ENCODE measurements at regions not wholly inside any gene's neighbourhood (a gene's known extent, or its start where the extent isn't known, plus 50 kb on each side); places are given as distances from the start of the nearest gene placed in this dataset.

DNA sequence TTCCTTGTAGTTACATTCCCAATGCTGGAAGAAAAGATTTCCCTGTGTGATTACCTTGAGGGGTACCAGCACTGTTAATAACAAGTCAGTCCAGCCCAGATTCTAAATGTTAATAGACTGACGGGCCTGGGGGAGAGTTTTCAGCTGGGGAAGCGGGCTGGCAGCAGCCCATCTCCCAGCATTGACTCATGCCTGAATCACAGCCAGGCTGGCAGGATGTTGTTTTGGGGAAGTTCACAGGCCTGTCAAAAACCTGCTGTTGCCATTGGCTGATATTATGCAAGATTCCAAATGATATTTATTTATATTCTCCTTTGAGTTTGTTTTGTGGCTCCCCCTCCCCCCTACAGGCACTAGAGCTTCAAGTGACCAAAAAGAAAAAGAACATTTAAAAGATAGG lies 213.9 kb upstream of the CNR1 start:
- H3K27ac Mint-ChIP-seq (ENCODE audit: unreplicated experiment): no peak overlapping the region
- TF ChIP-seq, protein P1, sequence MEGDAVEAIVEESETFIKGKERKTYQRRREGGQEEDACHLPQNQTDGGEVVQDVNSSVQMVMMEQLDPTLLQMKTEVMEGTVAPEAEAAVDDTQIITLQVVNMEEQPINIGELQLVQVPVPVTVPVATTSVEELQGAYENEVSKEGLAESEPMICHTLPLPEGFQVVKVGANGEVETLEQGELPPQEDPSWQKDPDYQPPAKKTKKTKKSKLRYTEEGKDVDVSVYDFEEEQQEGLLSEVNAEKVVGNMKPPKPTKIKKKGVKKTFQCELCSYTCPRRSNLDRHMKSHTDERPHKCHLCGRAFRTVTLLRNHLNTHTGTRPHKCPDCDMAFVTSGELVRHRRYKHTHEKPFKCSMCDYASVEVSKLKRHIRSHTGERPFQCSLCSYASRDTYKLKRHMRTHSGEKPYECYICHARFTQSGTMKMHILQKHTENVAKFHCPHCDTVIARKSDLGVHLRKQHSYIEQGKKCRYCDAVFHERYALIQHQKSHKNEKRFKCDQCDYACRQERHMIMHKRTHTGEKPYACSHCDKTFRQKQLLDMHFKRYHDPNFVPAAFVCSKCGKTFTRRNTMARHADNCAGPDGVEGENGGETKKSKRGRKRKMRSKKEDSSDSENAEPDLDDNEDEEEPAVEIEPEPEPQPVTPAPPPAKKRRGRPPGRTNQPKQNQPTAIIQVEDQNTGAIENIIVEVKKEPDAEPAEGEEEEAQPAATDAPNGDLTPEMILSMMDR (IDR thresholded peaks at IDR 0.05; ENCODE audit: insufficient read depth in 1 of 2, low read depth in 1 of 2, low read length in 1 of 2, severe bottlenecking in 1 of 2, unreplicated experiment in 1 of 2): no peak
- ChIA-PET POLR2A (no interaction called here), CTCF (no interaction called here)
- intact Hi-C loops (cut with micrococcal nuclease; ENCODE audit: unreplicated experiment): no loop called here
- no peak overlapping the region for H3K4me3 Mint-ChIP-seq (ENCODE audit: unreplicated experiment)
- no TSS peak for BruUV-seq (replicated peaks)
- 0 out of 2 replicates have a peak, but pooled peaks cover 3% of the 10 kb centered on the region for H3K4me1 ChIP-seq
- H3K36me3 Mint-ChIP-seq (ENCODE audit: insufficient read depth, unreplicated experiment): no peaks in the 10 kb centered on the region
- H3K27me3 ChIP-seq (replicated peaks; ENCODE audit: control insufficient read depth, insufficient read depth, low read length): peaks cover 1% of the 10 kb centered on the region
- DNase-seq: no peak
- no peak overlapping the region for H3K4me3 ChIP-seq (ENCODE audit: low read depth, low read length)
- no peaks in the 10 kb centered on the region for H3K4me1 Mint-ChIP-seq (ENCODE audit: low read depth, unreplicated experiment)
- H3K27me3 Mint-ChIP-seq (ENCODE audit: insufficient read depth, unreplicated experiment): peaks cover 8% of the 10 kb centered on the region
- H3K9me3 ChIP-seq: no peaks in the 10 kb centered on the region
- H3K9me3 Mint-ChIP-seq (ENCODE audit: unreplicated experiment): no peaks in the 10 kb centered on the region
- no peaks in the 10 kb centered on the region for H3K36me3 ChIP-seq (ENCODE audit: control insufficient read depth, insufficient read depth, low read length)

DNA sequence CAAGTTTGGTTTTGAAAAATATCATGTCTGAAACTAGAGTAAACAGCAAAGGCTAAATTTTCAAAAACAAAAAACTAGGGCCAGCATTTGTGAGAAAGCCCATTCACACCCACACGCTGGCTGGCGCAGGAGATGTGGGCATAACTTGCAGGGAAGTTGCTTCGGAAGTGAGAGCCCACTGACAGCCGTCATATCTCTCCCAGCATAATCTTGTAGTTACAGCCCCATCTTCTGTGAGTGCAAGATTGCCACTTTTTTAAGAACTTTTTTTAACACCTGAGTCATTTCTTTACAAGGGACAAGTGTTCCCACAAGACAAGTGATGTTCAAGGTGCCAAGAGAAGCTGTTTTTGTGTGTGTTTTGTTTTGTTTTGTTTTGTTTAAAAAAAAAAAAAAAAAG lies 212.5 kb upstream of the CNR1 start:
- DNase-seq: no peak
- no peaks in the 10 kb centered on the region for H3K9me3 ChIP-seq
- intact Hi-C loops (cut with micrococcal nuclease; ENCODE audit: unreplicated experiment): no loop called here
- Mint-ChIP-seq H3K4me1 (ENCODE audit: low read depth, unreplicated experiment) (no peaks in the 10 kb centered on the region), H3K9me3 (ENCODE audit: unreplicated experiment) (no peaks in the 10 kb centered on the region), H3K4me3 (ENCODE audit: unreplicated experiment) (no peak overlapping the region), H3K27me3 (ENCODE audit: insufficient read depth, unreplicated experiment) (peaks cover 8% of the 10 kb centered on the region), H3K27ac (ENCODE audit: unreplicated experiment) (no peak overlapping the region), H3K36me3 (ENCODE audit: insufficient read depth, unreplicated experiment) (no peaks in the 10 kb centered on the region)
- CTCF ChIA-PET: no interaction called here
- 0 out of 2 replicates have a peak, but pooled peaks cover 3% of the 10 kb centered on the region for H3K4me1 ChIP-seq
- no peak overlapping the region for H3K4me3 ChIP-seq (ENCODE audit: low read depth, low read length)
- BruUV-seq (replicated peaks): no TSS peak
- TF ChIP-seq, protein P1 (IDR thresholded peaks at IDR 0.05; ENCODE audit: insufficient read depth in 1 of 2, low read depth in 1 of 2, low read length in 1 of 2, severe bottlenecking in 1 of 2, unreplicated experiment in 1 of 2): no peak
- POLR2A ChIA-PET: interaction anchor here (0.5 kb wide), 1 partner anchor 549 kb away, joined by 7 read pairs; no protein-coding TSS in a partner anchor
- H3K36me3 ChIP-seq (ENCODE audit: control insufficient read depth, insufficient read depth, low read length): no peaks in the 10 kb centered on the region
- peaks cover 1% of the 10 kb centered on the region for H3K27me3 ChIP-seq (replicated peaks; ENCODE audit: control insufficient read depth, insufficient read depth, low read length)

GRCh38 chr6:88377976-88378568 lies 211.9 kb upstream of the CNR1 start:
- H3K4me1 Mint-ChIP-seq (ENCODE audit: low read depth, unreplicated experiment): no peaks in the 10 kb centered on the region
- TF ChIP-seq, protein P1 (IDR thresholded peaks at IDR 0.05; ENCODE audit: insufficient read depth in 1 of 2, low read depth in 1 of 2, low read length in 1 of 2, severe bottlenecking in 1 of 2, unreplicated experiment in 1 of 2): no peak
- no TSS peak for BruUV-seq (replicated peaks)
- no peaks in the 10 kb centered on the region for H3K36me3 ChIP-seq (ENCODE audit: control insufficient read depth, insufficient read depth, low read length)
- intact Hi-C loops (cut with micrococcal nuclease; ENCODE audit: unreplicated experiment): no loop called here
- H3K9me3 ChIP-seq: no peaks in the 10 kb centered on the region
- H3K4me3 ChIP-seq (ENCODE audit: low read depth, low read length): no peak overlapping the region
- CTCF ChIA-PET: no interaction called here
- POLR2A ChIA-PET: no interaction called here
- H3K9me3 Mint-ChIP-seq (ENCODE audit: unreplicated experiment): no peaks in the 10 kb centered on the region
- H3K27me3 Mint-ChIP-seq (ENCODE audit: insufficient read depth, unreplicated experiment): peaks cover 8% of the 10 kb centered on the region
- H3K4me3 Mint-ChIP-seq (ENCODE audit: unreplicated experiment): no peak overlapping the region
- 0 out of 2 replicates have a peak, but pooled peaks cover 3% of the 10 kb centered on the region for H3K4me1 ChIP-seq
- no peaks in the 10 kb centered on the region for H3K36me3 Mint-ChIP-seq (ENCODE audit: insufficient read depth, unreplicated experiment)
- no peak for DNase-seq
- peaks cover 1% of the 10 kb centered on the region; the same call in 1 of the 2 replicates for H3K27me3 ChIP-seq (replicated peaks; ENCODE audit: control insufficient read depth, insufficient read depth, low read length)
- H3K27ac Mint-ChIP-seq (ENCODE audit: unreplicated experiment): no peak overlapping the region
